Common myeloid progenitor, CD34-positive (primary cell): ENCODE measurements at regions not wholly inside any gene's neighbourhood (a gene's known extent, or its start where the extent isn't known, plus 50 kb on each side); places are given as distances from the start of the nearest gene placed in this dataset.

Experiments
- CTCF ChIA-PET: fragments of 350-600 bp; sonication (Branson Sonifier 250); formaldehyde crosslinking; loops from one replicate; lab custom pipeline; 2021; ENCODE audit warnings: antibody characterized with exemption; lab: Charles Lee
- POLR2A ChIA-PET: fragments of 350-600 bp; sonication (Branson Sonifier 250); formaldehyde crosslinking; loops from one replicate; lab custom pipeline; 2021; ENCODE audit warnings: antibody characterized with exemption; lab: Charles Lee
- DNase-seq, 3 donors: peaks; one replicate each; pipeline versions ENCODE4 v3.0.0 to v3.0.0-alpha.2; 2013
- H3K27ac ChIP-seq, 2 experiments: 1 replicate in 1 of 2; 2 replicates in 1 of 2; pipeline ENCODE4 v1.7.0; 2013; ENCODE audit warnings: inconsistent platforms in 2 of 2, low read length in 2 of 2, mild to moderate bottlenecking in 2 of 2, low read depth in 1 of 2, moderate library complexity in 1 of 2; ENCODE audit not compliant: severe bottlenecking in 2 of 2, insufficient read depth in 1 of 2, poor library complexity in 1 of 2
- H3K27me3 ChIP-seq, 5 experiments: replicated peaks in 2 of 5; 1 replicate in 3 of 5; 2 replicates in 2 of 5; pipeline versions ENCODE4 v1.6.1 to v1.7.0; 2013; ENCODE audit warnings: low read length in 4 of 5, mild to moderate bottlenecking in 2 of 5, moderate library complexity in 2 of 5, inconsistent platforms in 1 of 5; ENCODE audit not compliant: insufficient read depth in 5 of 5, control insufficient read depth in 4 of 5
- H3K36me3 ChIP-seq, 4 experiments: 1 replicate in 2 of 4; 2 replicates in 2 of 4; pipeline versions ENCODE4 v1.6.1 to v1.7.0; 2013; ENCODE audit warnings: low read length in 3 of 4, control low read depth in 1 of 4, mild to moderate bottlenecking in 1 of 4; ENCODE audit not compliant: control insufficient read depth in 4 of 4, insufficient read depth in 4 of 4
- H3K4me1 ChIP-seq, 4 experiments: 1 replicate in 3 of 4; 2 replicates in 1 of 4; pipeline versions ENCODE4 v1.6.1 to v1.7.1; 2013; ENCODE audit warnings: low read length in 3 of 4, mild to moderate bottlenecking in 3 of 4, control low read depth in 1 of 4, inconsistent platforms in 1 of 4, moderate library complexity in 1 of 4; ENCODE audit not compliant: control insufficient read depth in 4 of 4, insufficient read depth in 4 of 4; ENCODE audit errors: control extremely low read depth in 1 of 4
- H3K4me3 ChIP-seq, 7 experiments: 1 replicate in 4 of 7; 2 replicates in 3 of 7; pipeline versions ENCODE4 v1.5.1 to v1.7.0; 2013; ENCODE audit warnings: mild to moderate bottlenecking in 7 of 7, low read length in 6 of 7, moderate library complexity in 6 of 7, inconsistent platforms in 2 of 7, low read depth in 2 of 7, control low read depth in 1 of 7; ENCODE audit not compliant: insufficient read depth in 4 of 7, control insufficient read depth in 1 of 7; ENCODE audit errors: extremely low read depth in 1 of 7
- H3K9me3 ChIP-seq, 5 experiments: 1 replicate in 4 of 5; 2 replicates in 1 of 5; pipeline versions ENCODE4 v1.6.1 to v1.7.1; 2013; ENCODE audit warnings: low read length in 4 of 5, mild to moderate bottlenecking in 2 of 5, inconsistent platforms in 1 of 5, low read depth in 1 of 5, moderate library complexity in 1 of 5; ENCODE audit not compliant: control insufficient read depth in 4 of 5, insufficient read depth in 2 of 5; ENCODE audit errors: control extremely low read depth in 1 of 5
- WGBS: methylation state at CpG from one replicate; pipeline ENCODE4 v1.1.5; 2013; ENCODE audit not compliant: insufficient coverage; 5-methylcytosine and 5-hydroxymethylcytosine counted together

- no peak overlapping the region for H3K27ac ChIP-seq
- no peaks in the 10 kb centered on the region for H3K27me3 ChIP-seq
- WGBS = 75% methylated on average over 2 of the region's 3 CpGs
- H3K9me3 ChIP-seq = no peaks in the 10 kb centered on the region
- no peaks in the 10 kb centered on the region for H3K36me3 ChIP-seq
- no peak for DNase-seq
- H3K4me3 ChIP-seq = no peak overlapping the region
- no peaks in the 10 kb centered on the region for H3K4me1 ChIP-seq
- CTCF ChIA-PET = no interaction called here
- POLR2A ChIA-PET = no interaction called here
These were observed 193.7 kb downstream of the SPATA18 start for GRCh38 chr4:52244848-52245247.

GRCh38 chr4:52246827-52247226 is 195.7 kb downstream of the SPATA18 start:
- Histone ChIP-seq H3K27ac (no peak overlapping the region), H3K4me3 (no peak overlapping the region), H3K4me1 (no peaks in the 10 kb centered on the region), H3K27me3 (no peaks in the 10 kb centered on the region), H3K9me3 (peaks cover 0 to 3% (median 2%) of the 10 kb centered on the region in 5 experiments), H3K36me3 (no peaks in the 10 kb centered on the region)
- CTCF ChIA-PET = no interaction called here
- 100% methylated on average over 1 of the region's 1 CpG for WGBS
- DNase-seq = no peak
- POLR2A ChIA-PET = no interaction called here

GRCh38 chr4:52247941-52248340 is 196.8 kb downstream of the SPATA18 start:
- DNase-seq = no peak
- H3K36me3 ChIP-seq = no peaks in the 10 kb centered on the region
- H3K9me3 ChIP-seq = peaks cover 0 to 11% (median 5%) of the 10 kb centered on the region in 5 experiments
- WGBS = 92% methylated on average over 1 of the region's 1 CpG
- POLR2A ChIA-PET = no interaction called here
- no peak overlapping the region for H3K27ac ChIP-seq
- H3K4me3 ChIP-seq = no peak overlapping the region
- no peaks in the 10 kb centered on the region for H3K27me3 ChIP-seq
- H3K4me1 ChIP-seq = no peaks in the 10 kb centered on the region
- CTCF ChIA-PET = no interaction called here

- Histone ChIP-seq H3K36me3 (no peaks in the 10 kb centered on the region), H3K4me3 (no peak overlapping the region), H3K9me3 (peaks cover 0 to 11% (median 5%) of the 10 kb centered on the region in 5 experiments), H3K27ac (no peak overlapping the region), H3K27me3 (no peaks in the 10 kb centered on the region), H3K4me1 (no peaks in the 10 kb centered on the region)
- ChIA-PET CTCF (no interaction called here), POLR2A (no interaction called here)
- DNase-seq = no peak
These were observed 197.7 kb downstream of the SPATA18 start for GRCh38 chr4:52248820-52249219.

GRCh38 chr4:52249581-52249980 is 198.5 kb downstream of the SPATA18 start:
- Histone ChIP-seq H3K36me3 (no peaks in the 10 kb centered on the region), H3K4me1 (no peaks in the 10 kb centered on the region), H3K27me3 (no peaks in the 10 kb centered on the region), H3K9me3 (peaks cover 0 to 11% (median 5%) of the 10 kb centered on the region in 5 experiments), H3K27ac (no peak overlapping the region), H3K4me3 (no peak overlapping the region)
- no peak for DNase-seq
- 67% methylated on average over 1 of the region's 2 CpGs for WGBS
- POLR2A ChIA-PET = no interaction called here
- CTCF ChIA-PET = no interaction called here

- Histone ChIP-seq H3K36me3 (no peaks in the 10 kb centered on the region), H3K9me3 (peaks cover 0 to 11% (median 5%) of the 10 kb centered on the region in 5 experiments), H3K4me1 (no peaks in the 10 kb centered on the region), H3K4me3 (no peak overlapping the region), H3K27me3 (no peaks in the 10 kb centered on the region), H3K27ac (no peak overlapping the region)
- CTCF ChIA-PET = no interaction called here
- WGBS = 100% methylated on average over 2 of the region's 2 CpGs
- POLR2A ChIA-PET = no interaction called here
- peak in 2 of 3 donors; percentile 6 to 10 for DNase-seq
These were observed 199.1 kb downstream of the SPATA18 start for GRCh38 chr4:52250154-52250553.

GRCh38 chr4:52251864-52252263 is 200.8 kb downstream of the SPATA18 start:
- ChIA-PET POLR2A (no interaction called here), CTCF (no interaction called here)
- no peaks in the 10 kb centered on the region for H3K27me3 ChIP-seq
- no peak overlapping the region for H3K27ac ChIP-seq
- H3K9me3 ChIP-seq = peaks cover 0 to 11% (median 5%) of the 10 kb centered on the region in 5 experiments
- no peak overlapping the region for H3K4me3 ChIP-seq
- DNase-seq = no peak
- no peaks in the 10 kb centered on the region for H3K4me1 ChIP-seq
- 92% methylated on average over 2 of the region's 2 CpGs for WGBS
- H3K36me3 ChIP-seq = no peaks in the 10 kb centered on the region
